Type B pancreatic cell (in vitro differentiated cells): ENCODE measurements at regions not wholly inside any gene's neighbourhood (a gene's known extent, or its start where the extent isn't known, plus 50 kb on each side); places are given as distances from the start of the nearest gene placed in this dataset.

Experiments used
- DNase-seq: peaks from one replicate; pipeline ENCODE4 v3.0.0; 2021; ENCODE audit warnings: mixed read lengths; ENCODE audit not compliant: unreplicated experiment; ENCODE audit errors: extremely low spot score
- H3K27ac Mint-ChIP-seq: 2 replicates; pipeline ENCODE4 v1.8.0; 2021; ENCODE audit warnings: mild to moderate bottlenecking, mixed read lengths
- H3K27me3 Mint-ChIP-seq: 2 replicates; pipeline ENCODE4 v1.8.0; 2021; ENCODE audit warnings: mixed read lengths
- H3K36me3 Mint-ChIP-seq: 2 replicates; pipeline ENCODE4 v1.8.0; 2021; ENCODE audit warnings: mixed read lengths
- H3K4me1 Mint-ChIP-seq: one replicate; pipeline ENCODE4 v1.8.0; 2021; ENCODE audit warnings: mixed read lengths; ENCODE audit not compliant: unreplicated experiment
- H3K4me3 Mint-ChIP-seq: 2 replicates; pipeline ENCODE4 v1.8.0; 2021; ENCODE audit warnings: mild to moderate bottlenecking, mixed read lengths
- H3K9me3 Mint-ChIP-seq: 2 replicates; pipeline ENCODE4 v1.8.0; 2021; ENCODE audit warnings: mixed read lengths
- CTCF ChIP-seq: fragments of 200-600 bp; sonication (generic); conservative IDR thresholded peaks from 2 replicates; pipeline ENCODE4 v1.5.0; 2021; ENCODE audit warnings: antibody characterized with exemption, mild to moderate bottlenecking

- Mint-ChIP-seq H3K27ac (no peak overlapping the region), H3K9me3 (no peaks in the 10 kb centered on the region), H3K27me3 (peaks cover 26% of the 10 kb centered on the region), H3K4me1 (peaks cover 29% of the 10 kb centered on the region), H3K4me3 (no peak overlapping the region), H3K36me3 (no peaks in the 10 kb centered on the region)
- no peak for DNase-seq
- TF ChIP-seq CTCF = no peak
Observed at GRCh38 chr7:28311670-28312069, 100.6 kb upstream of the CREB5 start.

GRCh38 chr7:28312948-28313347 is 99.4 kb upstream of the CREB5 start:
- TF ChIP-seq CTCF = no peak
- H3K36me3 Mint-ChIP-seq = no peaks in the 10 kb centered on the region
- H3K9me3 Mint-ChIP-seq = no peaks in the 10 kb centered on the region
- H3K4me3 Mint-ChIP-seq = no peak overlapping the region
- peaks cover 28% of the 10 kb centered on the region for H3K27me3 Mint-ChIP-seq
- DNase-seq = no peak
- no peak overlapping the region for H3K27ac Mint-ChIP-seq
- H3K4me1 Mint-ChIP-seq = peaks cover 33% of the 10 kb centered on the region

- no peak for TF ChIP-seq CTCF
- DNase-seq = no peak
- no peak overlapping the region for H3K27ac Mint-ChIP-seq
- H3K9me3 Mint-ChIP-seq = no peaks in the 10 kb centered on the region
- no peaks in the 10 kb centered on the region for H3K36me3 Mint-ChIP-seq
- peaks cover 28% of the 10 kb centered on the region for H3K27me3 Mint-ChIP-seq
- H3K4me3 Mint-ChIP-seq = no peak overlapping the region
- H3K4me1 Mint-ChIP-seq = peaks cover 33% of the 10 kb centered on the region
Observed at GRCh38 chr7:28314841-28315240, 97.5 kb upstream of the CREB5 start.

GRCh38 chr7:28315565-28316410 is 96.5 kb upstream of the CREB5 start:
- DNase-seq = no peak
- TF ChIP-seq CTCF = no peak
- Mint-ChIP-seq H3K4me3 (peak overlapping the region; percentile 37), H3K9me3 (no peaks in the 10 kb centered on the region), H3K27me3 (peaks cover 28% of the 10 kb centered on the region), H3K4me1 (peaks cover 33% of the 10 kb centered on the region), H3K36me3 (no peaks in the 10 kb centered on the region), H3K27ac (peak overlapping the region; percentile 66)

GRCh38 chr7:28316489-28316888 is 95.8 kb upstream of the CREB5 start:
- Mint-ChIP-seq H3K4me1 (peaks cover 29% of the 10 kb centered on the region), H3K4me3 (no peak overlapping the region), H3K27ac (no peak overlapping the region), H3K36me3 (no peaks in the 10 kb centered on the region), H3K9me3 (no peaks in the 10 kb centered on the region), H3K27me3 (peaks cover 28% of the 10 kb centered on the region)
- DNase-seq = no peak
- no peak for TF ChIP-seq CTCF
